Mammary epithelial cell (primary cell): ENCODE measurements at regions not wholly inside any gene's neighbourhood (a gene's known extent, or its start where the extent isn't known, plus 50 kb on each side); places are given as distances from the start of the nearest gene placed in this dataset.

ENCODE experiments used
- EZH2 ChIP-seq: IDR thresholded peaks from 2 replicates; pipeline ENCODE4 v1.6.1; 2012; ENCODE audit warnings: low read length, inconsistent platforms, borderline replicate concordance
- TF ChIP-seq, protein P1 (sequence below), 2 donors: IDR thresholded peaks in 1 of 2; conservative IDR thresholded peaks in 1 of 2; 2 replicates each; pipeline ENCODE4 v1.5.1; 2011 to 2012; ENCODE audit warnings: inconsistent platforms in 2 of 2, low read length in 2 of 2, mild to moderate bottlenecking in 2 of 2, control low read depth in 1 of 2, low read depth in 1 of 2; ENCODE audit not compliant: insufficient read depth in 1 of 2; ENCODE audit errors: extremely low read depth in 1 of 2

DNA sequence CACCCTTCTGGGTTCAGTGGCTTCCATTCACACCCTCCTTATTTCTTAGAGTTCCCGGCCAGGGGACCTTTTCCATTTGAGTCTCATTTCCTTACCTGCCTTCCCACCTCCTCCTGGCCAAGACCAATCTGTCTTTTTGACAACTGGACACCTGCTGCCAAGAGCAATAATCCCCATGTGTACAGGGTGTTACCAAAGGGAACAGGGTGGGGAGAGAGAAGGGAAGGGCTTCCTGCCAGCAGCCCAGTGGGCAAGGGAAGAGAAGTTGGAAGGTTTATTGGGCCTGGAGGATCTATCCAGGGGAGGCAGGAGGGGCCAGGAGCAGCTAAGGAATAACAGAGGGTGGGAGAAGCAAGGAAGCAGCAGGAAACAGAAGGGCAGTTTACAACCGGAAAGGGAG lies 346.2 kb downstream of the C12orf75 start:
- TF ChIP-seq, protein P1, sequence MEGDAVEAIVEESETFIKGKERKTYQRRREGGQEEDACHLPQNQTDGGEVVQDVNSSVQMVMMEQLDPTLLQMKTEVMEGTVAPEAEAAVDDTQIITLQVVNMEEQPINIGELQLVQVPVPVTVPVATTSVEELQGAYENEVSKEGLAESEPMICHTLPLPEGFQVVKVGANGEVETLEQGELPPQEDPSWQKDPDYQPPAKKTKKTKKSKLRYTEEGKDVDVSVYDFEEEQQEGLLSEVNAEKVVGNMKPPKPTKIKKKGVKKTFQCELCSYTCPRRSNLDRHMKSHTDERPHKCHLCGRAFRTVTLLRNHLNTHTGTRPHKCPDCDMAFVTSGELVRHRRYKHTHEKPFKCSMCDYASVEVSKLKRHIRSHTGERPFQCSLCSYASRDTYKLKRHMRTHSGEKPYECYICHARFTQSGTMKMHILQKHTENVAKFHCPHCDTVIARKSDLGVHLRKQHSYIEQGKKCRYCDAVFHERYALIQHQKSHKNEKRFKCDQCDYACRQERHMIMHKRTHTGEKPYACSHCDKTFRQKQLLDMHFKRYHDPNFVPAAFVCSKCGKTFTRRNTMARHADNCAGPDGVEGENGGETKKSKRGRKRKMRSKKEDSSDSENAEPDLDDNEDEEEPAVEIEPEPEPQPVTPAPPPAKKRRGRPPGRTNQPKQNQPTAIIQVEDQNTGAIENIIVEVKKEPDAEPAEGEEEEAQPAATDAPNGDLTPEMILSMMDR (conservative IDR thresholded peaks at IDR 0.05 in 1 of 2, IDR thresholded peaks at IDR 0.05 in 1 of 2; ENCODE audit: extremely low read depth in 1 of 2, insufficient read depth in 1 of 2, low read depth in 1 of 2, low read length in 2 of 2): no peak
- TF ChIP-seq EZH2: no peak
